GM21717 (cell line): ENCODE measurements at regions not wholly inside any gene's neighbourhood (a gene's known extent, or its start where the extent isn't known, plus 50 kb on each side); places are given as distances from the start of the nearest gene placed in this dataset.
"Not testable (repeated sequence)": the region's sequence is repeated elsewhere in the genome, so short reads cannot be mapped to it uniquely, and the experiment has no call there.

Experiments
- ATAC-seq: cut with Tn5 transposase; IDR thresholded peaks from one replicate; pipeline ENCODE4 v1.9.1; 2021; ENCODE audit warnings: mild to moderate bottlenecking, moderate library complexity; ENCODE audit not compliant: unreplicated experiment

DNA sequence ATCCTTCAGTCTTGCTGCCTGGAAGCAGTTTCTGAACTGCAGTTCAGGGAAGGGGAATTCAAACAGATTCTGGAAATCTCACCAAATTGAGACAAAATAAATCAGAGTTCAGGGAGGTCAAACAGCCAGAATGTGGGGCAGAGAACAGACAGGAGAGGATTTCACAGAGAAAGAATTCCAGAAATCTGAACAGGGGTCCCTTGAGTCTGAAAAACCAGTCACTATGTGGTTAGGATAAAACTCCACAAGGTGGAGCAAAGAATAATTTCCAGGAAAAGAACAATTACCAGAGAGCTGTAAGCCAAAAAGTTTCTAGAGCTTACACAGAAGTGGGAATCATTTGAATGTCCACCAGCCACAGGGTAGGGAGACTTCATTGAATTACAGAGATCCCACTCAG lies 84.7 kb downstream of the URB2 start:
- no peak for ATAC-seq

DNA sequence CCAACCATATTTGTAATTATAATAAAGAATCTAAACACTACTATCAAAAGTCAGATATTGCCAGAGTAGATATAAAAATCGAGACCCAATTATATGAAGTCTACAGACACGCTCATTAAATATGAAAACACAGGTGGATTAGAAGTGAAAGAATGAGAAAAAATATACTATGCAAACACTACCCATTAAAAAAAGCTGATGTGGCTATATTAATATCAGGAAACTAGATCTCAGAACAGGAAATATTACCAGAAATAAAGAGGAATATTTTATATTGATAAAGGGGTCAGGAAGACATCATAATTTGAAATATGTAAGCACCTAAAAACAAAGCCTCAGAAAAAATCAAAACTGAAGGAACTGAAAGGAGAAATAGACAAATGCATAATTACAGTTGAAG lies 88.3 kb downstream of the URB2 start:
- no peak for ATAC-seq

DNA sequence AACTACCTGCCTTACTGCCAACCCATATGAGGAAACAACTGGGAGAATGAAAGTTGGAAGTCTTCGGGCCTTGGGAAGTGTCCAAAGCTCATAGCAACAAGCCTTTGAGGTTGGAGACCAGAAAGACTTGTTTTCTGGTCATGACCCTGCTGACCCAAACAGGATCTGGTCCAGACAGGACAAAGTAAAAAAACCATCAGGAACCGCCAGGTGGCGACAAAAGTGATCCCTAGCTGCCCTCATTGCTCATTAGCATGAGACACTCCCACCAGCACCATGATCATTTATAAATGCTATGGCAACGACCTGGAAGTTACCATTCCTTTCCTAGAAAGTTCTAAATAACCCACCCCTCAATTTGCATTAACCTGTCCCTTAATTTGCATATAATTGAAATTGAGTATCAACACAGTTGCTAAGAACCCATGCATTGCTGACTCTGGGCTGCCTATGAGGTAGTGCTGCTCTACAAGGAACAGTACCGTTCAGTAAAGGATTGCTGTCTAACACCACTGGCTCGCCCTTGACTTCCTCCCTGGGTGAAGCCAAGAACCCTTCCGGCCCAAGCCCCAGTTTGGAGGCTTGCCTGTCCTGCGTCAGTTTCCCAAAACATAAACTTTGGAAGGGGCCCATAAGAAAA lies 89.0 kb downstream of the URB2 start:
- no peak for ATAC-seq

DNA sequence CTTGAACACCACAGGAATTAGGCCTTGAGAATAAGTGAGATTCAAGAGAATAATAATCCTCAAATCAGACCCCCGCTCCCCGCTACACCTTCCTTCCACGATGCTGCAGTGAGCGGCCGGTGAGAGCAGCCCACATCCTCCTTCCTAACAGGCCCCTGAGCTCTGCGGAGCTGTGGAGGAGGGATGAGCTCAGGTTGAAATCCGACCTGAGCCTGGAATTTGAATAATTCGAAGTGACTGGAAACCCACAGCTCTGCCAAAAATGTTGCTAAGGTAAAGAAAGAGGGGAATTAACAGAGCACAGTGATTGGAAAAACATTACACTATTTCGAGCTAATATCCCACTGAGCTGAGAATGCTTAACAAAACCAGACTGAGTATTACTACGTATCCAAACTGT lies 90.0 kb downstream of the URB2 start:
- ATAC-seq, result no peak

DNA sequence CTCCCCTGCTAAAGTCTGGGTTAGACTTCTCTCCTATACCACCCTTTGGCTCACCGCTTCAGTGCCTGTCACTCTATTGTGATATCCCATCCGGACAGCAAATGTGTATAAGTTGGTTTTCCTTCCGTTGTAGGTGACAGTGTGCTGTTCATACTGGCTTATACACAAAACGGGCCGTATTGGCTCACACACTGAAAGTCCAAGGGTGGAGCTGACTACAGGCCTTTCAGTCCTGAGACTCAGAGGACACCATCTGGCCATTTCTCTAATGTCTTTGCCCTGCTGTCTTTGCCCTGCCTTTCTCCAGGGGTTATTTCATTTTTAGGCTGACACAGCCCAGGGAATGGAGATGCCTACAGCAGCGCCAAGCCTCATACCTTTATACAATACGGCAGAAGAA lies 90.7 kb downstream of the URB2 start:
- no peak for ATAC-seq

DNA sequence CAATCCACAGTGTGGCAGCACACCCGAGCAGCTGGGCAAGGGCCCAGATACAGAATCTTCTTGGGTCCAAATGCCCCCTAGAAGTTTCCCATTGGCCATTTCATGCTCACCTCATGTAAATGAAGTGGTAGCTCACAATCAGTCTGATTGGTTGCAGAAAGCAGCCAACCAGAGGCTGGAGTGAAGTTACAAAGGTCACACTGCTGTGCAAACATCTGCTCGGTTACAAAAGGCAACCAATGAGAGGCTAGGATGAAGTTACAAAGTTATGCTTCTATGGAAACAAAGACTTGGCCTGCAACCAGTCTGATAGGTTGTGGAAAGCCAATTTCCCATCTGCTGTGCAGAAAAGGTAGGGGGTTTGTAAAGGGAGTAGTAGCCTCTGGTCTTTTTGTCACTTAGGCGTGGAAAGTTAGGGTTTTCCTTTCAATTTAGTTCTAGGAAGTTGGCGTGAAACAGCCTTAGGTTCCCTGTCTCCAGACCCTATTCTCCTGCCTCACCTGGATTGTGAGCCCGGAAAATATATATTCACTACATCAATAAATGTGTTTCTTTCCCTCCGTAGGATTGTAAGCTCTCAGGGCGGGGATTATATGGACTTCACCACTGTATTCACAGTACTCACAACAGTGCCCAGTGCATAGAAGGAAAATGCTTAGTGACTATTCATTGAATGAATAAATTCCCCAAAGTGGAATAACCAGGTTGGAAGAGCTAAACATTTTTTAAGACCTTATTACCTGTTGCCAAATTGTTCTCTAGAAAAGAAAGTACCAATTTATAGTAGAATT lies 91.9 kb downstream of the URB2 start:
- no peak for ATAC-seq

DNA sequence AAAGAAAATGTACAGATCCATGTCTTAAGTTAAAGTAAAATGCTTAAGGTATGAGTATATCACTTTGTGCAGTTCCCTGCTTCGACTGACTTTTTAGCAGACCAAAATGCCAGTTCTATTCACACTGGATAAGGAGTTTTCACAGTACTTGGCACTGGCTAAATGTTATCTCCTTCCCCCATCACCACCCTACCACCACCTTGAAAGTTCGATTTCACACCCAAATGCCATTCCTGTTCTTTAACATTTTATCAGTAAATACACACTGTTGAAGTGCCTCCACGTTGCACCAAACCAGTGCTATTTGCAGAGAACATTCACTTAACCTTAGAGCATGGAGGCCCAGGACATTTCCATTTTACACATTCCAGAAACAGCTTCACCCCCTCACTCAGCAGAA lies 100.0 kb downstream of the URB2 start:
- ATAC-seq, result no peak

DNA sequence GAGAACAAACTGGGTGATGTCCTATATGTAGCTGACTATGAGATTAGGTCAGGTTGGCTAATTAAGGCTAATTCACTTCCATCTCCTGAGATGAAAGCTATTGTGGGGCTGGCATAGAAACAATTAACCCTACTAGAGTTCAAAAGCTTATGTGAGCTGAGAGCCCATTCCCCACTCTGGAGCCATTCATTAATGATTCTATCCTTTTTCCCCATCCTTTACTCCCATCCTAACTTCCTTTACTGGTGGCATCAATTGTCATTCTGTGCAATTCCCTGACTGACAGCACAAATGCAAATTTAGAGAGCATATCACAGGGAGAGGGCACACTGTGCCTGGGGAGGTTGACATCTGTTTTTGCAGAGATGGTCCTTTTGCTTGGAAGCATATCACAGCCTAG lies 103.9 kb downstream of the URB2 start:
- no peak for ATAC-seq

DNA sequence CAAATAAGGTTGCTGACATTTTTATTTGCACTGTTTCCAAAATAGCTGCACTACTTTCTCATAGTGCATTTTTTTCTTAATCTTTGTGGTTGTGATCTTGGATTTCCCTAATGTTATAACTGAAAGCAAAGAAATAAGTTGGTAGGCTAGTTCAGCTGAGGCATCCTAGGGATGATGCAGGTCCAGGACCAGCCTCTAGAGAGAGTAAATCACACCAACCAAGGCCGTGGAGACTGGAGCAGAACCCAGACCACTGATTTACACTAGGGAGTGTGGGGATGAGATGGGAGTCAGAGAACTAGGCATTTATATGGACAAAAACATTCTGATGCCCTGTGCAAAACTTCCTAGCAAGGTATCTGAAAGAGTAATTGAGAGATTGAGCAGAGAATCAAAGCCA lies 104.5 kb downstream of the URB2 start:
- no peak for ATAC-seq

DNA sequence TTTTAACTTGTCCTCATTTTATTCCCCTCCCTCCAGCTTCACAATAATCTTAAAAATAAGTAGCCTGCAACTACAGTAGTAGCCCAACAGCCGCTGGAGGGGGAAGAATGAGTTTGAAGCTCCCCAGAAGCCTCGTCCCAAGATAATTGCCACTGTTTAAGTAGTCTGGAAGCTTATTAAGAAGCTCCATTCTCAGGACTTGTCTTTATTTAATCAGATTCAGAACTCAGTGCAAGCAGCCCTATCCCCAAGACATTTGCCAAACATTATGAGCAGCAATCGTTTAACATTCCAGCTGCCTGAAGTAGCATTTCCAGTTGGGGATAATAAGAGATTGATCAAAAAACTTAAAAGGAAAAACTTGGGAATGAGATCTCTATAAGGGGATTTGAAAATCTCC lies 106.0 kb downstream of the URB2 start:
- ATAC-seq, result no peak

DNA sequence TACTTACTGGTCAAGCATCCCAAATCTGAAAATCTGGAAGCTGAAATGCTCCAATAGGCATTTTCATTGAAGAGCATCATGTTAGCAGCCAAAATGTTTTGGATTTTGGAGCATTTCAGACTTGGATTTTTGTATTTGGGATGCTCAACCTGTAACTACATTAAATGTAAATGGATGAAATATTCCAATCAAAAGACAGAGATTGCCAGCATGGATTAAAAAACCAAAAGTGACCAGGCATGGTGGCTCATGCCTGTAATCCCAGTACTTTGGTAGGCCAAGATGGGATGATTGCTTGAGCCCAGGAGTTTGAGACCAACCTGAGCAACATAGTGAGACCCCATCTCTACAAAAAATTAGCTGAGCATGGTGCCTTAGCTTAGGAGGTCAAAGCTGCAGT lies 110.3 kb downstream of the URB2 start:
- ATAC-seq, result no peak

DNA sequence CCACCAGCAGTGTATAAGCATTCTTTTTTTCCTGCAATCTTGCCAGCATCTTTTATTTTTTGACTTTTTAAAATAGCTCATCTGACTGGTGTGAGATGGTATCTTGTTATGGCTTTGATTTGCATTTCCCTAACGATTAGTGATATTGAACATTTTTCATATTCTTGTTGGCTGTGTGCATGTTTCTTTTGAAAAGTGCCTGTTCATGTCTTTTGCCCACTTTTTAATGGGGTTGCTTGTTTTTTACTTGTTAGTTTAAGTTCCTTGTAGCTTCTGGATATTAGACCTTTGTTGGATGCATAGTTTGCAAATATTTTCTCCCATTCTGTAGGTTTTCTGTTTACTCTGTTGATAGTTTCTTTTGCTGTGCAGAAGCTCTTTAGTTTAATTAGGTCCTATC lies 116.6 kb downstream of the URB2 start:
- not testable (repeated sequence) for ATAC-seq

DNA sequence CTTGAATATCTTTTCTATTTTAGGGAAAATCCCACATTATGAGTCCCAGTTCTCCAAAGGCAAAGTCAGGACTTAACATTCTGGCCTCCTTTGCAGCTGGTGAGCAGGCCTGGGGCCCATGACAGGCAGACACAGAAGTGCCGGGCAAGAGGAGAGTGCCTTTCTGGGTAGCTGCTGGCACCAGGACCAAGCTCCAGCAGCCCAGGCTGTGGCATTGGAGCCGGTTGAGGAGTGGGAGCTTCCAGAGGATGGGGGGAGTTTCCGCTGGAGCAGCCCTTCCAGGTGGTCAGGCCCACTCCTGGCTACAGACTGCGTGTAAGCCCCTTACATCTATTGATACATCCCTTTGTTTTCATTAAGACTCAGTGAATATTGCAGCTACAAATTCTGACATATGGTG lies 123.9 kb downstream of the URB2 start:
- no peak for ATAC-seq

DNA sequence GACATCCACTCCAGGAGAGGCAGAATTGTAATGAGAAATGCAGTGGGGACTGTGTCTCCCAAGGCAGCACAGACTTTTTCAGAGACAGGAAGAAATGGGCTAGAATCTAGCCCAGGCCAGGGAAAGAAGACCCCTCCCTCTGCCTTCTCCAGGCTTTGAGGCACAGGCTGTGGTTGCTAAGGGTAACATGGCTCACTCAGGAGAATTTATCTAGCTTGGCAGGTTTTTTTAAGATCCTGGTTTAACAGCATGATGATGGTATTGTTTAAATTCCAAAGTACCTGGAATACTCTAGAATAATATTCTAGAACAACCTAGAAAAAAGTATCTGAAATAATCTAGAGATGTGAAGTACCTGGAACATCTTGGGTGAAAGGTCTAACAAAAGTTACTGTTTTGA lies 125.6 kb downstream of the URB2 start:
- ATAC-seq, result no peak

DNA sequence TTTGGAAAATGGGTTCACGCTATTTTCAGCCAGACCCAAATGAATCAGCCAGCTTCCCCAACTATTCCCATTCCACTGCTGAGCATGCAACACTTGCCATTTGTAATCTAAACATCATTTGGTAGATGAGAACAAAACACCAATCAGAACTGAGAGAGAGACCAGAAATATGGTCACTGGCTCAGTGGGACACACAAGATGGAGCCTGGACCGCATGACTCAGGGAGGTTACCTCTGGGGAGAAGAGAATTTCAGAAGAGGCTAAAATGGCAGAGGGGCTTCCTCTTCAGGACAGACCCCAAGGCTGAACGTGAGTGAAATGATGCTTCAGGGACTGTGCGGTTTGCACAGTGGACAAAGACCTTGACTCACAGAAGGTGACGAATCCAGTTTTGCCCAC lies 126.6 kb downstream of the URB2 start:
- ATAC-seq, result no peak

DNA sequence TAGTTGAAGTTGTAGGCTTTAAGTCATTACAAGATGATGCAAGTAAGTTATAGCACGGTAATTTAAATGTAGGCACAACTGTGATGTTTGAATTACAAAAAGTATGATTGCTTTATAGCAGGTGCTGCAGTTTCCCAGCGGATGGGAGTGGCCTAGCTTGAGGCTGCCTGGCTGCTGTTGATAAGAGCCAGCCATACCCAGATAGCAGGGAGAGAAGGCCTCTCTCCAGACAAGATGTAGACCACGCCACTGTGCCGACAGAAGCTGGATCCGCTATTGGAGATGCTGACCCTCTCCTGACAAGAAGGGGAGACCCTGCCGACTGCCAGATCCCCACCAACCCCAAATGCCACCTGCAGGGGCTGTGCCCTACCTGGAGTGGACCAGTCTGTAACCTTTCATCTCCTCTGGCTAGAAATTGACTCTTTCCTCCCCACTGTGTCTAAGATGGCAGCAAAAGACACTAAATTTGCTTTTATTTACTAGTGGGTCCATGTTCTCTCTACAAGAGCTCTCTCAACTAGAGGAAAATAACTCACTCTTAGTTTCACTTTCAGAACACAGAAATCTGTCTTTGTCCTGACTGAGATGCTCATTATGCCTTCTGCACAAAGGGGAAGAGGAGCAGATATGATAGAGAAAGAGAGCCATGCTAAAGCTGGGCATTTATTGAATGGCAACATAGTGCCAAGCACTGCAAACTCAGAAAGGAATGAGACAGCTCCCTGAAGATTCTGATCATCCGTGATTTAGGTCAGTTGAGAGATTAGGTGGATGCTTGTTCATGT lies 127.9 kb downstream of the URB2 start:
- no peak for ATAC-seq

DNA sequence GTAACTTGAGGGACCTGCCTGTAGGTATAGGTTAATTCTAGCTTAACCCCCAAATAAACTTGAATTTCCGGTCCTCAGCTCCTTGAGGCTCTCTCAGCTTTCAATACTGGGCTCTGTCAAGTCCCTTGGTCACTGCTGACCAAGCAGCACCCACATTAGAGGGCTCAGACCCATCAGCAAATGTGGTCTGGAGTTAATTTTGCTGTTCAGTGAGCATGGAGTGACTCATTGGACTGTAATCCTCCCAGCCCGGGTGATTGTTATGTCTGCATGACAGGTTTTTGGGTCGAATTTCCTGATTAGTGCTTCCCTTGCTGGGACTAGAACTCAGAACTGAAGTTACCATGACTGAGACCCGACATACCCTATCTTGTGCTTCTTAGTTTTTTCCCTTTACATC lies 130.6 kb downstream of the URB2 start:
- ATAC-seq, result no peak

DNA sequence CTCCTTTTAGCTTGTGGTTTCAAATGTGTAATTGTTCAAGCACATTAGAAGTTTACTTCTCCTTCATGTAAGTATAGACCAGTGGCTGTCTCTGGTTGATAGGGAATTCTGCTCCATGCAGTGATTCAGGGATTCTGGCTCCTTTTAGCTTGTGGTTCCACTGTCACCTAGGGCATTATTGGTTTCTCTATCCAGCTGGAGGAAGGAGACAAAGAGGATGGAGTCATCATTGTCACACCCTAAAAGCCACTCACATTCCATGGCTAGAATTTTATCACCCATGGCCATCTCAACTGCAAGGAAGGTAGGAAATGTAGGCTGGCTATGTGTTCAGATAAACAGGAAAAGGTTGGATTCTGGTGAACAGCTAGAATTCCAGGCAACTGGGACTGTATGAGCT lies 131.2 kb downstream of the URB2 start:
- no peak for ATAC-seq

DNA sequence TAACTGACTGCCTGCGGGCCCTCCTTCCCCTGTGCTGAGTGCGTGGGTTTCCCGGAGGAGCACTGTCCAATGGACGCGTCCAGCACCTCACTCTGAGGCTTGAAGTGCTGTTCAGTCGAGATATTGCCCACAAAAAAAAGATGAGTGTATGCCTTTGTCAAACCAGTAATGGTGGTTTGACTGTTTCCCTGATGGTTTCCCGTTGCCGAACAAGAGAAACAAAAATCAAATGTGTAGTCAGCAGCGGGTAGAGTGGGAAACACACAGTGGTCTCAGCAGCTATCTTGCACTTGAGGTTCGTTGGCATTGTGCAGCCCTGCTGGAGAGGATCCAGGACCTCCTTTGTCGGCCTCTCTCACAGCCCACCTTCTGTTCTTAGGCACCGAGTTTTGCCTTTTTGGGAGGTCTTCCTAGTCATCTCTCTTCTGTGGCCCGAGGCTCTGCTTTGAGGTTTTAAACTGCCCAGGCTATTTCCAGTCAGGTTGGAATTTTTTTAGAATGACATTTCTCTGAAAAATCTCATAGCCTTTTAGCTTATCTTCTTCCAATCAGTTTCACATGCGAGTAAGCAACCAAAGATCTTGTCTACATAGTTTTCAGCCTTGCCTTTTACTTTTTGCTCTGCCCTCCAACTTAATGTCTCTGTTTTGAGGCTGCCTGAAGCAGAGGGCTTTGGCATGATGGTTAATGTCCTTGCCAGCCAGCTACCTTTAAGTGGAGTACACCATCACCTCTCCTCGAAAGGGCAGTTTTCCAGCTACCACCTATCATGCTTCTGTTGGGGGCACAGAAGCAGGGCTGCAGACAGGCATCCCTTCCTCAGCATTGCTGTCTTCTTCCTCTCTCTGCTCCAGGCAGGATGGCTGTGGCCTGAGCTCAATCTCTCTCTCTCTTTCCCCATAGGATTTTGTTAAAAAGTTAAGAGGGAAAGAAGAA lies 132.3 kb downstream of the URB2 start:
- no peak for ATAC-seq

DNA sequence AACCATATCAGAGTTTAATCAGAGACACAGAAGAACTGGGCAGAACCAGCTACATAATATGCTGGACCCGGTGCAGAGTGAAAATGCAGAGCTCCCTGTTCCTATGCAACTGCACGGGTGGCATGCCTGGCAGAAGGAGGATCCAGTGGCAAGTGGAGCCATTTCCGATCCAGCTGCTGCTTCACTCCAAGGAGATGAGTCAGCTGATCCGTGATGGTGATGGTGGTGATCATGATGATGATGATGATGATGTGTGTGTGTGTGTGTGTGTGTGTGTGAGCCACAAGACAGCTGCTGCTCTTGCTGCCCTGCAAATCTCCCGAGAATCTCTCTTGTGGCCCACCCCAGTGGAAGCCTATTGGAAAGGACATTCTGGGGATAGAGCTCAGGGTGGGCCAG lies 133.0 kb downstream of the URB2 start:
- no peak for ATAC-seq

DNA sequence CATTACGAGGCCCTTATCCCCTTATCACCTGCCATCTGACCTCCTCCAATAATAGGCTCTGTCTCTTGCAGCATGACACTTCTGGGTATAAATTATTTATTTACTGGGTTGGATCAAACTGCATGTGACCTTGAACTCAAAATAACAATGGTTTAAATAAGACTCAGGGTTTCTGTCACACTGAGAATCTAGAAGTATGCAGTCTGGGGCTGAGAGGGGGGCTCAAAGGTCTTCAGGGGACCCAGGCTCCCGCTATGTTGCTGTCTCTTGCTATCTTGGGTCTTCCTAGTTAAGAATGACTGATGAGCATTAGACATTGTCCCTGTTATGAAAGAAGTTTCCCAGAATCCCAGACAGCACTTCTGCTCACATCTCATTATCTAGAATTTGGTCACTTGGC lies 133.5 kb downstream of the URB2 start:
- no peak for ATAC-seq
